HepG2 (cell line): ENCODE measurements at regions not wholly inside any gene's neighbourhood (a gene's known extent, or its start where the extent isn't known, plus 50 kb on each side); places are given as distances from the start of the nearest gene placed in this dataset.

Experiments
- ATAC-seq: fragments of 200-7000 bp; cut with Tn5 transposase; 3 replicates; pipeline ENCODE4 v1.9.1; 2020; ENCODE audit warnings: mild to moderate bottlenecking, moderate library complexity
- BruUV-seq: library from RNA; stranded (reverse); fragments of 400-500 nt; replicated peaks from 2 replicates; lab custom pipeline; 2021; lab: Mats Ljungman, UMichigan
- CTCF ChIA-PET: fragments of 300-600 bp; formaldehyde crosslinking; extraction: SDS; loops from one replicate; lab custom pipeline; 2021; ENCODE audit warnings: low total read pairs, inconsistent platforms, low intra/inter-chr PET ratio; lab: Yijun Ruan, JAX
- POLR2A ChIA-PET: fragments of 350-600 bp; sonication (Branson Sonifier 250); formaldehyde crosslinking; loops from one replicate; lab custom pipeline; 2020; ENCODE audit warnings: antibody characterized with exemption, inconsistent platforms; lab: Yijun Ruan, JAX
- DNase-seq: peaks from one replicate; pipeline ENCODE4 v3.0.0-alpha.2; 2015; ENCODE audit warnings: low spot score
- FAIRE-seq: peaks from 3 replicates; lab custom pipeline; 2011; peaks lifted over from hg19 to GRCh38; lab: Jason Lieb, UNC
- H2AFZ ChIP-seq: one replicate; pipeline ENCODE4 v1.6.1; 2011; ENCODE audit warnings: low read length, inconsistent platforms
- H3K27ac ChIP-seq: fragments of 300-600 bp; 3 replicates; pipeline ENCODE4 v1.8.0; 2011; ENCODE audit warnings: mixed run types, mild to moderate bottlenecking, mixed read lengths, low read length, inconsistent platforms; ENCODE audit not compliant: insufficient read depth; ENCODE audit errors: extremely low read length
- H3K27me3 ChIP-seq, 2 experiments: fragments of 200-600 bp in 1 of 2; 2 replicates in 1 of 2; 3 replicates in 1 of 2; pipeline versions ENCODE4 v1.6.0 to v1.8.0; 2011; ENCODE audit warnings: low read length in 2 of 2, mild to moderate bottlenecking in 2 of 2, moderate library complexity in 2 of 2, inconsistent platforms in 1 of 2; ENCODE audit not compliant: insufficient read depth in 2 of 2, control insufficient read depth in 1 of 2
- H3K36me3 ChIP-seq, 2 experiments: fragments of 200-600 bp in 1 of 2; replicated peaks in 1 of 2; 2 replicates in 1 of 2; 3 replicates in 1 of 2; pipeline versions ENCODE4 v1.5.1 to v1.8.0; 2011; ENCODE audit warnings: low read length in 2 of 2, inconsistent platforms in 1 of 2; ENCODE audit not compliant: insufficient read depth in 2 of 2, control insufficient read depth in 1 of 2
- H3K4me1 ChIP-seq: 2 replicates; pipeline ENCODE4 v1.5.1; 2012; ENCODE audit warnings: low read length, inconsistent platforms; ENCODE audit not compliant: insufficient read depth
- H3K4me2 ChIP-seq: 2 replicates; pipeline ENCODE4 v1.6.0; 2011; ENCODE audit warnings: low read depth, low read length, inconsistent platforms
- H3K4me3 ChIP-seq, 3 experiments: fragments of 200-600 bp in 1 of 3; sonication (generic), shearing (Covaris generic) in 1 of 3; replicated peaks in 1 of 3; 2 replicates each; pipeline ENCODE4 v1.5.1; 2011 to 2016; ENCODE audit warnings: low read length in 3 of 3, inconsistent platforms in 2 of 3, low read depth in 2 of 3, mild to moderate bottlenecking in 2 of 3, control low read depth in 1 of 3, mixed read lengths in 1 of 3; ENCODE audit not compliant: insufficient read depth in 1 of 3
- H3K79me2 ChIP-seq: one replicate; pipeline ENCODE4 v1.6.1; 2011; ENCODE audit warnings: low read length, inconsistent platforms; ENCODE audit not compliant: insufficient read depth
- H3K9ac ChIP-seq: 2 replicates; pipeline ENCODE4 v1.6.0; 2011; ENCODE audit warnings: mild to moderate bottlenecking, low read depth, low read length, inconsistent platforms; ENCODE audit not compliant: insufficient read depth
- H3K9me3 ChIP-seq: 2 replicates; pipeline ENCODE4 v1.5.1; 2012; ENCODE audit warnings: mild to moderate bottlenecking, low read length
- H4K20me1 ChIP-seq: 2 replicates; pipeline ENCODE4 v1.6.0; 2011; ENCODE audit warnings: inconsistent platforms, mild to moderate bottlenecking, low read length, moderate library complexity; ENCODE audit not compliant: insufficient read depth
- E2F1 ChIP-seq: sonication (generic); formaldehyde crosslinking; IDR thresholded peaks from 2 replicates; pipeline ENCODE4 v1.5.0; 2020; ENCODE audit warnings: missing genetic modification reagents
- ZBTB33 ChIP-seq: sonication (generic); formaldehyde crosslinking; IDR thresholded peaks from 2 replicates; pipeline ENCODE4 v1.4.0; 2020; ENCODE audit warnings: missing genetic modification reagents
- ZNF597 ChIP-seq: sonication (generic); formaldehyde crosslinking; IDR thresholded peaks from 2 replicates; pipeline ENCODE4 v1.5.0; 2020; ENCODE audit warnings: missing genetic modification reagents
- ZNF770 ChIP-seq: sonication (generic); formaldehyde crosslinking; IDR thresholded peaks from 2 replicates; pipeline ENCODE4 v1.5.0; 2020; ENCODE audit warnings: mild to moderate bottlenecking, missing genetic modification reagents
- WGBS: methylation state at CpG from one replicate; pipeline ENCODE4 v1.1.6; 2017; ENCODE audit warnings: low lambda C conversion rate; 5-methylcytosine and 5-hydroxymethylcytosine counted together
- in situ Hi-C: cut with HindIII; loops from 2 replicates; pipeline ENCODE4 v1.10.0; 2017; ENCODE audit warnings: low pct_unique_long_range_greater_than_20kb; ENCODE audit not compliant: extremely low pct_ligation_motif_present
- intact Hi-C: fragments of 100-400 bp; cut with micrococcal nuclease; formaldehyde crosslinking; loops from one replicate; pipeline ENCODE4 v1.10.0; 2022; ENCODE audit not compliant: unreplicated experiment

GRCh38 chr20:53691811-53692192 is 98.2 kb upstream of the ZNF217 start:
- no peaks in the 10 kb centered on the region for H3K79me2 ChIP-seq
- H2AFZ ChIP-seq: no peak overlapping the region
- ChIA-PET POLR2A (interaction anchor here (1.2 to 1.6 kb wide), 4 partner anchors 9 to 68 kb away, joined by 3 to 6 read pairs (median 3); no protein-coding TSS in a partner anchor), CTCF (no interaction called here)
- H3K36me3 ChIP-seq: no peaks in the 10 kb centered on the region
- no peak for FAIRE-seq
- no TSS peak for BruUV-seq
- peak overlapping the region; percentile 27; the same call in 1 of the 2 replicates for H3K4me2 ChIP-seq
- in situ Hi-C loops: no loop called here
- H3K4me3 ChIP-seq: no peak overlapping the region
- H3K4me1 ChIP-seq: peaks cover 24% of the 10 kb centered on the region
- ATAC-seq: no peak
- no peaks in the 10 kb centered on the region for H3K9me3 ChIP-seq
- intact Hi-C loops: no loop called here
- H3K9ac ChIP-seq: no peak overlapping the region
- no peak for DNase-seq
- WGBS: 77% methylated on average over 1 of the region's 1 CpG
- no peak overlapping the region for H3K27ac ChIP-seq
- no peaks in the 10 kb centered on the region for H3K27me3 ChIP-seq
- no peak for TF ChIP-seq ZNF597 (CRISPR knock-in tag)
- H4K20me1 ChIP-seq: no peaks in the 10 kb centered on the region

- Histone ChIP-seq H3K4me3 (no peak overlapping the region), H3K27me3 (no peaks in the 10 kb centered on the region), H2AFZ (no peak overlapping the region), H3K9me3 (no peaks in the 10 kb centered on the region)
- ChIA-PET CTCF (no interaction called here), POLR2A (interaction anchor here (1.3 to 1.8 kb wide), 4 partner anchors 12 to 68 kb away, joined by 3 to 7 read pairs (median 4); no protein-coding TSS in a partner anchor)
- ATAC-seq (no peak), DNase-seq (no peak)
- in situ Hi-C loops: no loop called here
- TF ChIP-seq E2F1 (no peak), ZNF770 (CRISPR knock-in tag) (peak; percentile 80), ZBTB33 (CRISPR knock-in tag) (0 out of 2 replicates have a peak, but pooled peaks have one; percentile 30)
- TF ChIP-seq, all 625 proteins: peak for 2
- no TSS peak for BruUV-seq
- Histone ChIP-seq H3K9ac (no peak overlapping the region), H3K79me2 (no peaks in the 10 kb centered on the region), H3K4me2 (peak overlapping the region; percentile 27; the same call in 1 of the 2 replicates), H3K27ac (no peak overlapping the region), H3K4me1 (peaks cover 24% of the 10 kb centered on the region), H4K20me1 (no peaks in the 10 kb centered on the region), H3K36me3 (no peaks in the 10 kb centered on the region)
- 73% methylated on average over 10 of the region's 10 CpGs for WGBS
- FAIRE-seq: no peak
- intact Hi-C loops: no loop called here
Observed at GRCh38 chr20:53691060-53691810, 97.6 kb upstream of the ZNF217 start.
